ENCODE measurements at regions not wholly inside any gene's neighbourhood (a gene's known extent, or its start where the extent isn't known, plus 50 kb on each side); places are given as distances from the start of the nearest gene placed in this dataset.

DNA sequence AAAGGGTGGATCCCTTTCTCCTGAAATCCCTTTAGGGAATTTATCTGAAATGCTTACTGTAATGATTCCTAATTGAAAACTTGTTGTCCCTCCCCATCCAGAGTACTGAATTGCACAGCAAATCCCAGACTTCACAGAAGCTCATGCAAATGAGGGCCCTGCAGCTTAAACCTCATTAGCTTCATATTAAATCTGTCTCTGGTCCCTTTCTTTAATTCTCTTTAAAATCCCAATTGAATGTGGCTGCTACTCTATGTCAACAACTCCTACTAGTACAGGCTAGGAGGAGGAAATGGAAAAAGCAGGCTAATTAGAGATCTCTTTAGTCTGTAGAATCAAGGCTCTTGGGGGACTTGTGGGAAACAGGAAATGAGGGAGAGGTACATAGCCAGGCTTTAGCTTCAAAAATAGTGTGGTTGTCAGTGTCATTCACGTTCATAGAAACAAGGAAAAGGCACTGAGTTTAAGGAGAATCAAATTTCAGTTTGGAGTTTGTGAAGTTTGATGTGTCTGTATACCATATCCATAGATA, 191.3 kb upstream of the PRDM9 start:
- TF ChIP-seq, protein P1, sequence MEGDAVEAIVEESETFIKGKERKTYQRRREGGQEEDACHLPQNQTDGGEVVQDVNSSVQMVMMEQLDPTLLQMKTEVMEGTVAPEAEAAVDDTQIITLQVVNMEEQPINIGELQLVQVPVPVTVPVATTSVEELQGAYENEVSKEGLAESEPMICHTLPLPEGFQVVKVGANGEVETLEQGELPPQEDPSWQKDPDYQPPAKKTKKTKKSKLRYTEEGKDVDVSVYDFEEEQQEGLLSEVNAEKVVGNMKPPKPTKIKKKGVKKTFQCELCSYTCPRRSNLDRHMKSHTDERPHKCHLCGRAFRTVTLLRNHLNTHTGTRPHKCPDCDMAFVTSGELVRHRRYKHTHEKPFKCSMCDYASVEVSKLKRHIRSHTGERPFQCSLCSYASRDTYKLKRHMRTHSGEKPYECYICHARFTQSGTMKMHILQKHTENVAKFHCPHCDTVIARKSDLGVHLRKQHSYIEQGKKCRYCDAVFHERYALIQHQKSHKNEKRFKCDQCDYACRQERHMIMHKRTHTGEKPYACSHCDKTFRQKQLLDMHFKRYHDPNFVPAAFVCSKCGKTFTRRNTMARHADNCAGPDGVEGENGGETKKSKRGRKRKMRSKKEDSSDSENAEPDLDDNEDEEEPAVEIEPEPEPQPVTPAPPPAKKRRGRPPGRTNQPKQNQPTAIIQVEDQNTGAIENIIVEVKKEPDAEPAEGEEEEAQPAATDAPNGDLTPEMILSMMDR (IDR thresholded peaks at IDR 0.05): no peak
- no peak for TF ChIP-seq POLR2A (IDR thresholded peaks at IDR 0.05)
